ENCODE measurements at regions not wholly inside any gene's neighbourhood (a gene's known extent, or its start where the extent isn't known, plus 50 kb on each side); places are given as distances from the start of the nearest gene placed in this dataset.

DNA sequence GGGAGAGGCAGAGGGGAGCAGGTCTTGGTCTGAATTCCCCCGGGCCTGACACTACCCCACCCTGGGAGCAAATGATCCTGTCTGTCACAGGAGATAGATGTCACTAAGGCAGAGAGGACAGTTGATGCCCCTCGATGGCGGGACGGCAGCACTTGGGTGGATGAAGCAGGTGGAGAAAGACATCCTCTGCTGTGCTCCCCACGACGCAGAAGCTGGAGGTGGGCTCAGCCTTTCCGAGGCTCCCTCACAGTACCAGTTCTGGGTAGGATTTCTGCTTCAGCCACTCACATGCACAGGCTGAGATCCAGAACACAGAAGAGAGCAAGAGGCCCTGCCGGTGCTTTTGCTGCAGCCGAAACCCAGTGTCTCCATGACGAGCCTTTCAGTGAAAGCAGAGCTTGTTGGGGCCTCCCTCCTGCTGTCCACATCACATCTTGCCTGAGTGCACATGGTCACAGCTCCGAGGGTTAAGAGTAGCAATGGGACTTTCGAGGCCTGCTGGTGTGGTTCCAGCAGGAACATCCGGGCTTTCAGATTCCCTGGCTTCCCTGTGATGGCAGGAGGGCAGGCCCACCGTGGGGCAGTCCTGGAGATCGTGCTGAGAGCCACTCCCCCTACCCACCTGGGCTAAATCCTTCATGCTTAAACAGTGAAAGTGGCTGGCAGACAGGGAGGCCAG lies 107.3 kb upstream of the PRR20G start:
- TF ChIP-seq MAZ (IDR thresholded peaks at IDR 0.05; ENCODE audit: borderline replicate concordance, low read depth, low read length) (no peak), POLR2A (IDR thresholded peaks at IDR 0.05; ENCODE audit: low read depth, low read length) (no peak), NFE2L2 (IDR thresholded peaks at IDR 0.05; ENCODE audit: low read depth, low read length) (no peak), BHLHE40 (IDR thresholded peaks at IDR 0.05; ENCODE audit: low read depth, low read length) (no peak), CEBPB (IDR thresholded peaks at IDR 0.05; ENCODE audit: low read depth, low read length) (no peak), MAFK (IDR thresholded peaks at IDR 0.05; ENCODE audit: low read depth, low read length) (no peak), ELK1 (IDR thresholded peaks at IDR 0.05; ENCODE audit: borderline replicate concordance, low read depth, low read length) (no peak), MXI1 (IDR thresholded peaks at IDR 0.05; ENCODE audit: borderline replicate concordance, low read depth, low read length) (no peak), CHD1 (IDR thresholded peaks at IDR 0.05; ENCODE audit: low read depth, low read length) (no peak), SMC3 (IDR thresholded peaks at IDR 0.05; ENCODE audit: low read depth, low read length) (no peak)
- TF ChIP-seq, protein P1, sequence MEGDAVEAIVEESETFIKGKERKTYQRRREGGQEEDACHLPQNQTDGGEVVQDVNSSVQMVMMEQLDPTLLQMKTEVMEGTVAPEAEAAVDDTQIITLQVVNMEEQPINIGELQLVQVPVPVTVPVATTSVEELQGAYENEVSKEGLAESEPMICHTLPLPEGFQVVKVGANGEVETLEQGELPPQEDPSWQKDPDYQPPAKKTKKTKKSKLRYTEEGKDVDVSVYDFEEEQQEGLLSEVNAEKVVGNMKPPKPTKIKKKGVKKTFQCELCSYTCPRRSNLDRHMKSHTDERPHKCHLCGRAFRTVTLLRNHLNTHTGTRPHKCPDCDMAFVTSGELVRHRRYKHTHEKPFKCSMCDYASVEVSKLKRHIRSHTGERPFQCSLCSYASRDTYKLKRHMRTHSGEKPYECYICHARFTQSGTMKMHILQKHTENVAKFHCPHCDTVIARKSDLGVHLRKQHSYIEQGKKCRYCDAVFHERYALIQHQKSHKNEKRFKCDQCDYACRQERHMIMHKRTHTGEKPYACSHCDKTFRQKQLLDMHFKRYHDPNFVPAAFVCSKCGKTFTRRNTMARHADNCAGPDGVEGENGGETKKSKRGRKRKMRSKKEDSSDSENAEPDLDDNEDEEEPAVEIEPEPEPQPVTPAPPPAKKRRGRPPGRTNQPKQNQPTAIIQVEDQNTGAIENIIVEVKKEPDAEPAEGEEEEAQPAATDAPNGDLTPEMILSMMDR (conservative IDR thresholded peaks at IDR 0.05; ENCODE audit: low read depth, low read length) = no peak
- TF ChIP-seq, protein P2, sequence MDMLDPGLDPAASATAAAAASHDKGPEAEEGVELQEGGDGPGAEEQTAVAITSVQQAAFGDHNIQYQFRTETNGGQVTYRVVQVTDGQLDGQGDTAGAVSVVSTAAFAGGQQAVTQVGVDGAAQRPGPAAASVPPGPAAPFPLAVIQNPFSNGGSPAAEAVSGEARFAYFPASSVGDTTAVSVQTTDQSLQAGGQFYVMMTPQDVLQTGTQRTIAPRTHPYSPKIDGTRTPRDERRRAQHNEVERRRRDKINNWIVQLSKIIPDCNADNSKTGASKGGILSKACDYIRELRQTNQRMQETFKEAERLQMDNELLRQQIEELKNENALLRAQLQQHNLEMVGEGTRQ (IDR thresholded peaks at IDR 0.05; ENCODE audit: low read depth, low read length) = no peak

All from IMR-90 (cell line).